Chondrocyte (in vitro differentiated cells): ENCODE measurements at regions not wholly inside any gene's neighbourhood (a gene's known extent, or its start where the extent isn't known, plus 50 kb on each side); places are given as distances from the start of the nearest gene placed in this dataset.

ENCODE experiments used
- DNase-seq: peaks from one replicate; pipeline ENCODE4 v3.0.0; 2021; ENCODE audit warnings: mixed read lengths, low spot score
- H3K27ac Mint-ChIP-seq: one replicate; pipeline ENCODE4 v1.8.0; 2021; ENCODE audit warnings: mild to moderate bottlenecking, moderate library complexity, mixed read lengths; ENCODE audit not compliant: unreplicated experiment
- H3K27me3 Mint-ChIP-seq: 2 replicates; pipeline ENCODE4 v1.8.0; 2021; ENCODE audit warnings: low read depth, mixed read lengths
- H3K36me3 Mint-ChIP-seq: 2 replicates; pipeline ENCODE4 v1.8.0; 2021; ENCODE audit warnings: low read depth, mixed read lengths
- H3K4me1 Mint-ChIP-seq: 2 replicates; pipeline ENCODE4 v1.8.0; 2021; ENCODE audit warnings: low read depth, mild to moderate bottlenecking, mixed read lengths
- H3K4me3 Mint-ChIP-seq: one replicate; pipeline ENCODE4 v1.8.0; 2021; ENCODE audit warnings: mild to moderate bottlenecking, moderate library complexity, mixed read lengths; ENCODE audit not compliant: unreplicated experiment
- H3K9me3 Mint-ChIP-seq: 2 replicates; pipeline ENCODE4 v1.8.0; 2021; ENCODE audit warnings: low read depth, mixed read lengths
- CTCF ChIP-seq: fragments of 200-600 bp; sonication (generic); IDR thresholded peaks from 2 replicates; pipeline ENCODE4 v1.5.0; 2021; ENCODE audit warnings: antibody characterized with exemption, mild to moderate bottlenecking, moderate library complexity

- peaks cover 22% of the 10 kb centered on the region for H3K27me3 Mint-ChIP-seq
- TF ChIP-seq CTCF = no peak
- no peak overlapping the region for H3K27ac Mint-ChIP-seq
- DNase-seq = no peak
- no peaks in the 10 kb centered on the region for H3K36me3 Mint-ChIP-seq
- H3K4me3 Mint-ChIP-seq = no peak overlapping the region
- H3K4me1 Mint-ChIP-seq = no peaks in the 10 kb centered on the region
- no peaks in the 10 kb centered on the region for H3K9me3 Mint-ChIP-seq
Observed at GRCh38 chr10:2682491-2682890, 384.9 kb upstream of the PFKP start.

GRCh38 chr10:2681891-2682290, 385.5 kb upstream of the PFKP start:
- no peak overlapping the region for H3K27ac Mint-ChIP-seq
- TF ChIP-seq CTCF = no peak
- no peaks in the 10 kb centered on the region for H3K36me3 Mint-ChIP-seq
- no peak for DNase-seq
- no peak overlapping the region for H3K4me3 Mint-ChIP-seq
- H3K27me3 Mint-ChIP-seq = peaks cover 20% of the 10 kb centered on the region
- H3K4me1 Mint-ChIP-seq = no peaks in the 10 kb centered on the region
- no peaks in the 10 kb centered on the region for H3K9me3 Mint-ChIP-seq

- Mint-ChIP-seq H3K27ac (no peak overlapping the region), H3K4me3 (no peak overlapping the region), H3K9me3 (no peaks in the 10 kb centered on the region), H3K27me3 (peaks cover 19% of the 10 kb centered on the region), H3K36me3 (no peaks in the 10 kb centered on the region), H3K4me1 (no peaks in the 10 kb centered on the region)
- no peak for TF ChIP-seq CTCF
- DNase-seq = no peak
Observed at GRCh38 chr10:2680821-2681220, 386.5 kb upstream of the PFKP start.

- peak; percentile 80 for DNase-seq
- no peaks in the 10 kb centered on the region for H3K36me3 Mint-ChIP-seq
Observed at GRCh38 chr10:2679646-2680045, 387.7 kb upstream of the PFKP start.

GRCh38 chr10:2676455-2676854, 390.9 kb upstream of the PFKP start:
- H3K36me3 Mint-ChIP-seq = no peaks in the 10 kb centered on the region
- no peaks in the 10 kb centered on the region for H3K4me1 Mint-ChIP-seq
- no peak overlapping the region for H3K4me3 Mint-ChIP-seq

More at GRCh38 chr10:2679646-2680045, 387.7 kb upstream of the PFKP start:
- Mint-ChIP-seq H3K9me3 (no peaks in the 10 kb centered on the region), H3K27me3 (peaks cover 19% of the 10 kb centered on the region), H3K4me3 (no peak overlapping the region), H3K4me1 (no peaks in the 10 kb centered on the region), H3K27ac (no peak overlapping the region)
- no peak for TF ChIP-seq CTCF

More at GRCh38 chr10:2676455-2676854, 390.9 kb upstream of the PFKP start:
- peaks cover 7% of the 10 kb centered on the region for H3K27me3 Mint-ChIP-seq
- no peaks in the 10 kb centered on the region for H3K9me3 Mint-ChIP-seq
- H3K27ac Mint-ChIP-seq = no peak overlapping the region
- DNase-seq = no peak
- no peak for TF ChIP-seq CTCF
